OCI-LY7 (cell line): ENCODE measurements at regions not wholly inside any gene's neighbourhood (a gene's known extent, or its start where the extent isn't known, plus 50 kb on each side); places are given as distances from the start of the nearest gene placed in this dataset.

Experiments used
- EZH2phosphoT487 ChIP-seq: fragments of 200-600 bp; sonication (generic); IDR thresholded peaks from 2 replicates; pipeline ENCODE4 v1.6.1; 2018; ENCODE audit warnings: low read depth, borderline replicate concordance, mild to moderate bottlenecking, mixed run types, antibody characterized with exemption, low read length, moderate library complexity, mixed read lengths
- TF ChIP-seq, protein P1 (sequence below): fragments of 200-600 bp; sonication (generic); conservative IDR thresholded peaks from 2 replicates; pipeline ENCODE4 v1.5.1; 2014; ENCODE audit warnings: mild to moderate bottlenecking, antibody characterized with exemption, low read length, moderate library complexity, mixed read lengths

GRCh38 chr6:114810468-114810867 lies 467.6 kb upstream of the HS3ST5 start:
- TF ChIP-seq, protein P1, sequence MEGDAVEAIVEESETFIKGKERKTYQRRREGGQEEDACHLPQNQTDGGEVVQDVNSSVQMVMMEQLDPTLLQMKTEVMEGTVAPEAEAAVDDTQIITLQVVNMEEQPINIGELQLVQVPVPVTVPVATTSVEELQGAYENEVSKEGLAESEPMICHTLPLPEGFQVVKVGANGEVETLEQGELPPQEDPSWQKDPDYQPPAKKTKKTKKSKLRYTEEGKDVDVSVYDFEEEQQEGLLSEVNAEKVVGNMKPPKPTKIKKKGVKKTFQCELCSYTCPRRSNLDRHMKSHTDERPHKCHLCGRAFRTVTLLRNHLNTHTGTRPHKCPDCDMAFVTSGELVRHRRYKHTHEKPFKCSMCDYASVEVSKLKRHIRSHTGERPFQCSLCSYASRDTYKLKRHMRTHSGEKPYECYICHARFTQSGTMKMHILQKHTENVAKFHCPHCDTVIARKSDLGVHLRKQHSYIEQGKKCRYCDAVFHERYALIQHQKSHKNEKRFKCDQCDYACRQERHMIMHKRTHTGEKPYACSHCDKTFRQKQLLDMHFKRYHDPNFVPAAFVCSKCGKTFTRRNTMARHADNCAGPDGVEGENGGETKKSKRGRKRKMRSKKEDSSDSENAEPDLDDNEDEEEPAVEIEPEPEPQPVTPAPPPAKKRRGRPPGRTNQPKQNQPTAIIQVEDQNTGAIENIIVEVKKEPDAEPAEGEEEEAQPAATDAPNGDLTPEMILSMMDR: no peak
- no peak for TF ChIP-seq EZH2phosphoT487
